ENCODE measurements at regions not wholly inside any gene's neighbourhood (a gene's known extent, or its start where the extent isn't known, plus 50 kb on each side); places are given as distances from the start of the nearest gene placed in this dataset.

DNA sequence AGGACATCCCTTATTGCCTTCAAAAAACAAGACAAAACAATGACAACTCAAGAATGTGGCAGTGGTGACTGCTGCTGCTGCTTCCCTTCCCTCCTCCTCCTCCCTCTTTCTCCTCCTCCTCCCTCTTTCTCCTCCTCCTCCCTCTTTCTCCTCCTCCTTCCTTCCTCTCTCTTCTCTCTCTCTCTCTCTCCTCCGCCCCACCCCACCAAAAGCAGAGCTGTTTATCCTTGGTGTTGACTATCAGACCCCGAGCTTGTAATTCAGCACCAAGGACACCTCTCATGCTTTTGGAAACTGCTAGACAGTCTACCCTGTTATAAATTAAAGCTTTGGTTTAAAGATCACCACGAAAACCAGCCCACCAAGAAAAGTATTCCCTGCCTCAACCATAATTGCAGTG lies 72.4 kb upstream of the IFNAR2 start:
- DNase-seq, result no peak

DNA sequence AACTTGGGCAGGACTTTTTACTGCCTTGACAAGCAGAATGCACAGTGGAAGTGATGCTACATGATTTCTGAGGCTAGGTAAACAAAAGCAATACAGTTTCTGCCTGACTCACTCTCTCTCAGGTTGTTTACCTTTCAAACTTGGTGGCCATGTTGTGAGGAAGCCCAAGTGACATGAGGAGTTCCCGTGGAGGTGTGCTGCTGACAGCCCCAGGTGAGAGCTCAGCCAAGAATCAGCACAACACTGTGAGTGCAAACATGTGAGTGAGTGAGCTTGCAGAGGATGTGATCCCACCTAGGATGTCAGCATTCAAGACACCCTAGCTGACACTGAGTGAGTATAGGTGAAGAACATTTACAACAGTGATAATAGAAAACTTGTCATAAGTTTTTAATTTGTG lies 71.1 kb upstream of the IFNAR2 start:
- DNase-seq, result no peak

DNA sequence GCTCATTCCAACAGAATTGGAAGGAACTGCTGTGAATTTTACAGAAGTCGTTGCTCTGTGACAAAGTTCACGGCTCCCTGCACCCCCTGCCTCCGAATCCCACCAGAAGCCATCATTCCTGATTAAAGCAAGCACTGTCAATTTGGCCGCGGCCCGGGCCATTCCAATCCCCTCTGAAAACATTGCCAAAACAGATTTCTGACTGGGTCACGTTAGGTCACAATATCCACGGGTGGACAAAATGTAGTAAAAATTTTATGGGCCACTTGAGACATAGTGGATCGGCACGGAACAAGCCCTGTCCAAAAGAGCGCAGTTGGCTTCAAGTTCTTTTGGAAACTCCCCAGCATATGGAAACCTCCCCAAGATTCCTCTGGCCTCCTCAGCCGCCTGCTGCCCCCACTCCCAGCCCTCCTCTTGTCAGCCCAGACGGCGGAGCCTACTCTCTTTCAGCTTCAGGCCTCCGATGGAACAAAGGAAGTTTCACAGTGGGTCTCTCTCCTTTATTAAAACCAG lies 67.2 kb upstream of the IFNAR2 start:
- no peak for DNase-seq

DNA sequence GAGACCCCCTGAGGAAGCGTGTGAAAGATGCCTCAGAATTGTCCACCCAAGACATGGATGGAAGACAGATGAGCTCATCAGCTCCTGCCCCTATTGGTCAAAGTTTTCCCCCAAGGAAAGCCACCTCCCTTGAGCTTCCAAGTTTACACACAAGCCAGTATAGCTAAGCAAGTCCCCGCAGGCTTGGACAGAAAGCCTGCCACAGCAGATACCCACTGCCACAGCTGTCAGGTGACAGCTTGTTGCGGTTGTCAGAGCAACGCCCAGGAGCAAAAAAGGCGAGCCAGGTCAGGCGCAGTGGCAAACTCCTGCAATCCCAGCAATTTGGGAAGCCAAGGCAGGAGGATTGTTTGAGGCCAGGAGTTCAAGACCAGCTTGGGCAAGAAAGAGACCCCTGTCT lies 60.9 kb upstream of the IFNAR2 start:
- no peak for DNase-seq

DNA sequence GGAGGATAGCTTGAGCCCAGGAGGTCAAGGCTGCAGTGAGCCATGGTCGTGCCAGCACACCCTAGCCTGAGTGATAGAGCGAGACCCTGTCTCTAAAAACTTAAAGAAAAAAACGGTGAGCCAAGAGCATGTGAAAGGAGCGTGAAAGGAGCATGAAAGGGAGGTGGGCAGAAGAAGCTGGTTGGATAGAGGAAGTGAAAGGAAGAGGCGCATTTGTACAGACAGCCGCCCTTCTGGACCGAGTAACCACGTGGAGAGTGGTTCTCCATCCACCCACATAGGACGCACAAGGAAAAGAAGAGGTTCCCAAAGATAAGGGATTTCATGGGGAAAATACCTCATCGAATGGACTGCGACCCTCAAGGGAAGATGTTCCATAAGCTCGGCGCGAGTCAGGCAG lies 60.4 kb upstream of the IFNAR2 start:
- DNase-seq, result no peak

DNA sequence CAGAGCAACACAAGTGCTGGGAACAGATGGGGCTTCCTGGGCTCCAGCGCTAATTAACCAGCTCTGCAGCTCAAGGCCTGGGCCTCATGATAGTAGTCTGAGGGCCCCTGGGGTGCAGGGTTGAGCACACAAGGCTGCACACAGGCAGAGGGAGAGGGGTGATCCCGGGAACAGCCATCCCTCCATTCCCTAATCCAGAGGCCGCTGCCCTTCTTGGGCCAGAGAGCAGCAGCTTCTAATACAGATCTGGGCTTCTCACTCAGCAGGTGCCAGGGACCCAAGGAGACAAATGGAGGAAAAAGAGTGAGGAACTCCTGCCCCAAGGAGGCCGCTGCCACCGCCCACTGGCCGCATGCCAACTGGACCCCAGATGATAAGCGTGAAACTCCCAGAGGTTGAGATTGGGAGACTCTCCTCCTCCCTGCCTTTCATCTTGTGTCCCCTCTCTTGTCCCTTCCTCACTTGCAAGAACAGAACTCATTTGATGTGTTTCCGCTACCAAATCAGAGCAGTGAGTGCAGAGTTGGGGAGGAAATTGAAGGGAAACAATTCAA lies 58.0 kb upstream of the IFNAR2 start:
- DNase-seq, result no peak

DNA sequence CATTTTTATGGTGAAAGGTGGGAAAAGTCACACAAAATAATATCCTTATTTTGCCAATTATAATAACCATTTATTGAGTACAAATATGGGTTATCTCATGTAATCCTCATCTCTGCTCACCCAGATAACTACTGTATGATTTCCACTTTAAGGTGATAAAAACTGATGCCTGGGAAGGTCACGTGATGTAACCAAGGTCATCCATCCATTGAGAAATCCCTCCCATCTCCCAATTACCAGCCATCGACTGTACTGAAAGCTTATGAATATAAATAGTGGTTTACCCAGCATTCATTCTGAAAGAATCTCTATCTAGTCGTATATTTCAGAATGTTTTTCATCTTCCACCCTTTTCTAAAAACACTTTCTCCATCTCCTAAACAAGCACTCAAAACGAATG lies 55.0 kb upstream of the IFNAR2 start:
- no peak for DNase-seq

Data from stimulated activated CD4-positive, alpha-beta T cell treated with anti-CD3 and anti-CD28 coated beads, Interleukin-2, amount 100 ng/mL, for 48 hours (primary cell).